H1 (cell line): ENCODE measurements at regions not wholly inside any gene's neighbourhood (a gene's known extent, or its start where the extent isn't known, plus 50 kb on each side); places are given as distances from the start of the nearest gene placed in this dataset.

Source experiments
- CHD7 ChIP-seq: fragments of 300-600 bp; sonication (generic); IDR thresholded peaks from 2 replicates; pipeline ENCODE4 v1.7.1; 2012; ENCODE audit warnings: low read length, moderate library complexity, mild to moderate bottlenecking, inconsistent platforms; ENCODE audit not compliant: insufficient replicate concordance
- KDM4A ChIP-seq: IDR thresholded peaks from one replicate; pipeline ENCODE4 v1.7.1; 2012; ENCODE audit warnings: low read depth, mild to moderate bottlenecking, moderate library complexity, low read length, inconsistent platforms; ENCODE audit not compliant: severe bottlenecking

- TF ChIP-seq CHD7 (no peak), KDM4A (no peak)
Observed at GRCh38 chr5:166881802-166882201, 1409.6 kb upstream of the WWC1 start (continued).
